ENCODE measurements at regions not wholly inside any gene's neighbourhood (a gene's known extent, or its start where the extent isn't known, plus 50 kb on each side); places are given as distances from the start of the nearest gene placed in this dataset.
"Not testable (repeated sequence)": the region's sequence is repeated elsewhere in the genome, so short reads cannot be mapped to it uniquely, and the experiment has no call there.

GRCh38 chr1:87969040-87969439, 640.4 kb downstream of the LMO4 start:
- in situ Hi-C loops (cut with HindIII; ENCODE audit: low sequenced_read_pairs): no loop called here

DNA sequence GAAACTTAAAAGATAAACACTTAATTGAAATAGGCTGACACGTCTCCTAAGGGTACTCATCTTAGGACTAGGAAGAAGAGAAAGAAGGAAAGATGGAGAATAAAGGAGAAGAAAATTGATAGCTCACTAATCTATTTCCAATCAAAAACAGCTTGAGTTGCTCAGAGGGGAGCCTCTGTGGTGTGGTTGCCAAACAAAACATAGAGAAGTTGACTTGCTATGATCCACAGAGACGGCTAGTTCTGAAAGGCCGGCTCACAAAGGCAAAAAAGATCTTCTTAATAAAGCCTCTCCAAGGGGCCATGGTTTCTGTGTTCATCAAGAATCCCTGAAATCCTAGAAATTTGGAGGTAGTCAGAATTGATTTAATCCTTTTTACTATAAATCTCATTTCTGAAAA, 644.1 kb downstream of the LMO4 start:
- in situ Hi-C loops (cut with HindIII; ENCODE audit: low sequenced_read_pairs): no loop called here

GRCh38 chr1:87973896-87974295, 645.2 kb downstream of the LMO4 start:
- in situ Hi-C loops (cut with HindIII; ENCODE audit: low sequenced_read_pairs): no loop called here

DNA sequence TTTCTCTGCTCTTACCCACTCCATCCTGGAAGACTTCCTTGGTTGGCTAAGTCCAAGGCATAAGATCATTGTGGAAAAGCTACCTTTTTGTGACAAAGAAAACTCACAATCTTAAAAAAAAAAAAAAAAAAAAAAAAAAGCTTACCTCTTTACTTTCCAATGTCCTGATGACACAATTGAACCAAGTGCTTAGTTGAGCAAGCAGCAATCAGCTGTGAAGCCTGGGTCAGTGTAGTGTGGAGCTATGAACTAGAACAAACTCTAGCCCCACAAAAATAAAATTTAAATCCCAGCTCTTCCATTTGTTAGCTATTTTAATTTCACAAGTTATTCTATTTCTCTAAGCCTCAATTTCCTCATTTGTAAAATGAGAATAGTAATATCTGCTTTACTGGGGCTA, 647.6 kb downstream of the LMO4 start:
- in situ Hi-C loops (cut with HindIII; ENCODE audit: low sequenced_read_pairs): no loop called here

- in situ Hi-C loops (cut with HindIII; ENCODE audit: low sequenced_read_pairs): no loop called here
Observed at GRCh38 chr1:87977145-87977544, 648.5 kb downstream of the LMO4 start.

DNA sequence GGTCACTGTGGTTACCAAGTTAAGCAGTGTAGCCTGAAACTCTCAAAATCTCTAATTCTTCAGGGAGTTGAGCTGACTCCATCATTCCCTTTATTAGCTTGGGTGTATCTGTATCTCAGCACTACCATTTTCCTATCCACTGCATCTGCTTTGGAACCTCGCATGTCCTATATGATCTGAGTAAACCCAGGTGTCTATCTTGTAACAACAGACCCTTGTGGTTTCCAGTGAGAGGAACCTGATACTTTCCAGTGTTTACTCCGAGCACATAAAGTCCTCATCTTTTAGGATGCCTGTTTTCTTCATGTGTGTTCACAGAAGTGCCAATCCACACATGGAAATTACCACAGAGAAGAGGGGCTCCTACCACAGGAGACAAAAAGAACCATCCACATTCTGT, 650.4 kb downstream of the LMO4 start:
- in situ Hi-C loops (cut with HindIII; ENCODE audit: low sequenced_read_pairs): no loop called here

DNA sequence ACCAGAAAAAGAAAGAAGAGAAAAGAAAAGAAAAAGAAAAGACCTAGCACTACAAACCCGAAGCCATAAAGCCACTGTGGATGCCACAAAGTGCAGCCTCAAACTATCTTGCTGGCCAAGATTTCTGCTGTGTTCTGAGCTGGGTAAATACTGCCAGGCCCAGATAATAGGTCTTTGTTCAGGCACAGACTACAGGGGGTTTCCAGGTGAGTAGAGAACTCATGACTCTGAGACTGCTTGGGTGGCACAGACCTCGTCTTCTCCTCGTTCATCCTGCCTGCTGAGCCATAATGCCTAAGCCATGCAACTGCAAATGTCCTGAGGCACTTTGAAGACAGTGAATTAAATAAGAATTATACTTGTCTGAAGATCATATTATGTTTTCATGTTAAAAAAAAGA, 651.8 kb downstream of the LMO4 start:
- in situ Hi-C loops (cut with HindIII; ENCODE audit: low sequenced_read_pairs): no loop called here

DNA sequence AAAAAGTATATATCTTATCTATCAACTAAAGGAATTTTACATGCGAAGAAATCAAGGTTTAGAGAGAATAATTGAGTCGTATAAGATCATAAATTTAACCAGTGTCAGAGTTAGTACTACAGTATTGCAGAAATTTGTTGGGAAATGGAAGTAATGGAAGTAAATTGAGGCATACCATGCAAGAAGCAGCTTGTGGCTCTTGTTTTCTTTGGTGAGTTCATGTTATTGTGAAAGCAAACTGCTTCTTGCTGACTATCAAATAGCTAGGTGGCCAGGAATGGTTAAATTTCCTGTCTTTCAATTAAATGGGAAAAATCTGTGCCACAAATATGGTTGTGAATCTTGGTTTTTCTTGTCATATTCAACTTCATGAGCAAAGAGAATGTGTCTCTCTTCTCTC, 652.7 kb downstream of the LMO4 start:
- in situ Hi-C loops (cut with HindIII; ENCODE audit: low sequenced_read_pairs): no loop called here

DNA sequence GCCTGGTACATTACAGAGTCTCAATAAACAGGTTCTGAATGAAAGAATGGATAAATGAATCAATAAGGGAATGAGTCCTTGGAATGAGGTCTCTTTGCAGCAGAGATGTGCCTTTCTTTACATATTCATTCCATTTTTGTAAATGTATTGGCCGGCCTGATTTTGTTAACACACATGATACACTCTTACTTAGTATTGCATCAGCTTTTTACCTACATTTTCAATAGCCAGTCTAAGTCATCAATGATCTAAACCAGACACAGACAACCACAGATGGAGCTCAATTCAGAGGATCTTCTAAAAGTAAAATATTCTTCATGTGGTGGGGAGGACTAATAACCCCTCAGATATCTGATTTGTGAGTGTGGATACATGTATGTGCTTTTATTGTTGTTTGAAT, 653.1 kb downstream of the LMO4 start:
- in situ Hi-C loops (cut with HindIII; ENCODE audit: low sequenced_read_pairs): no loop called here

DNA sequence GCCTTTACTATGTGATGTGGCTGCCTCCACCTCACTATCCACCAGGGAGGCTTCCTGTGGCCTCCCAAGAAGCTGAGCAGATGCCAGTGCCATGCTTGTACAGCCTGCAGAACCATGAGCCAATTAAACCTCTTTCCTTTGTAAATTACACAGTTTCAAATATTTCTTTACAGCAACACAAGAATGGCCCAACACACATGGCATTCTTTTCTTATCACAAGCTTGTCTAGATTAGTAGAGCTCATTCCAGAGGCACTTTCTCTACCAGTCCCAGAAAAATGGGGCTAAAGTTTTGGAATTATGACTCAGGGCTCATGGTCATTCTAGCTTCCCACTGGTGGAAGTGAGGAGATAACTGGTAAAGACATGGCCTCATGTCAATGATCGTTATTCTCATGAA, 655.2 kb downstream of the LMO4 start:
- in situ Hi-C loops (cut with HindIII; ENCODE audit: low sequenced_read_pairs): no loop called here

- in situ Hi-C loops (cut with HindIII; ENCODE audit: low sequenced_read_pairs): no loop called here
Observed at GRCh38 chr1:87985071-87985470, 656.4 kb downstream of the LMO4 start.

DNA sequence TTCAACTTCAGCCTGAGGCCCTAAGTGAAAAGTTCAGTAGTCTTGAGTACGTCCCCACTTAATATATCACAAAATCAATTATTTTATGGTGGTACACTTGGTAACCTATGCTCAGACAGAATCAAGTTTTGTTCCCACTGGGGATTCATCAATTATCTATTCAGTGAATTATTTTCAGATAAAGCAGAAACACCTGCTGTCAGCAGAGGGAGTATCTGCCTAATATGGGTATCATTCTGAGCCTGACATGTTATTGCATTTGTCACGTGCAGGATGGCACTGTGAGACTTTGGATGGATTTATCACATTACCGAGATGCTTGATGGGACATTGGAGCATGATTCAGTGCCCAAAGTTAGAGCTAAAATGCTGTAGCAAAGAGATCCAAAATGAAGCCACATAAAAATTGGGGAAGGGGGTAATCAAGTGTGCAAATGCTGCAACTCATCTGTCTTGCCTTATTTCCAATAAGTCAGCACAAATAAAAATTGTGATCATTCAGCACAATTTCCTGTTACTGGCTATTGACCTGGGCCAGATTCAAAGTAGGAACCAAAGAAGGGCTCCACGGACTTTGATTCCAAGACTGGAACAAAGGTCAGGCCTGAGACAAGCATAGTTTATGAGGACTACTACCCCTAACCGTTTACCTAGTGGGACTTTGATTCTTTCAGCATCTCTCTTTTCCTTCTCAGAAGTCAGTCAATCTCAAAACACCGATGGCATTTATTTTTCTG, 657.6 kb downstream of the LMO4 start:
- in situ Hi-C loops (cut with HindIII; ENCODE audit: low sequenced_read_pairs): no loop called here

DNA sequence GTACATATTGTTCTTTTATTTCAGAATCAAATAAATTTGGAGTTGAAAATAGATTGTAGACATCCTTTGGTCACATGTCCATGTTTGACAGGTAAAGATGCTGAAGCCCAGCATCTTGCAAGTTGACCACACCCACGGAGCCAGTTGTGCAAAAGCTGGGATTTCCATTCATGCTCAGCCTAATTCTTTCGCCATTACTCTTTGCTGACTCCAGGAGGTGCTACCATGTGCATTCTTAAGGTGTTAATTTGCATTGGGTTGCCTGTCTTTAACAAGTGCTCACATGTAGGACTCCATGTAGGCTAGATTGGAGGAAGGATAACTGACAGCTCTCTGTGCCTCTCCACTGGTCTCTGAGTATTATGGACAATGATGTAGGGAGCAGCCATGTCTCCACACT, 660.7 kb downstream of the LMO4 start:
- in situ Hi-C loops (cut with HindIII; ENCODE audit: low sequenced_read_pairs): no loop called here

- in situ Hi-C loops (cut with HindIII; ENCODE audit: low sequenced_read_pairs): not testable (repeated sequence)
Observed at GRCh38 chr1:87992536-87992935, 663.9 kb downstream of the LMO4 start.

- in situ Hi-C loops (cut with HindIII; ENCODE audit: low sequenced_read_pairs): no loop called here
Observed at GRCh38 chr1:87993051-87993450, 664.4 kb downstream of the LMO4 start.

- in situ Hi-C loops (cut with HindIII; ENCODE audit: low sequenced_read_pairs): no loop called here
Observed at GRCh38 chr1:87999852-88000251, 671.2 kb downstream of the LMO4 start.

- in situ Hi-C loops (cut with HindIII; ENCODE audit: low sequenced_read_pairs): no loop called here
Observed at GRCh38 chr1:88001460-88001859, 672.8 kb downstream of the LMO4 start.

DNA sequence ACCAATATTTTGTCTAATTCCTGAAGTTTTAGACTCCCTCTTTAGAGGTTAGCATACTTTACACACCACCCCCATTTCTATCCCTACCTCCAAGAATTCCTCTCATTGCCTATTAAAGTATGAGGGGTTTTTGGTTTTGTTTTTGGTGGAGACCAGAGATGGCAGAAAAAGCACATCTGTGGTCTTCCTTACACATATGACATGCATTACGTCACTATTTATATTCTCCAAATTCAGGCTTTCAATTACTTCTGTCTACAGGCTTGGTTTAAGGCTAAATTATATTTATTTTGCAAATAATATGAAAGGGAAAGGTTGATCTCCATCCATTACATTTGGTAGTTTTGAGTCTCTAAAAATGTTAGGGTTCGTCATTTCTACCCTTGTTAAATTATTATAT, 674.6 kb downstream of the LMO4 start:
- in situ Hi-C loops (cut with HindIII; ENCODE audit: low sequenced_read_pairs): no loop called here

DNA sequence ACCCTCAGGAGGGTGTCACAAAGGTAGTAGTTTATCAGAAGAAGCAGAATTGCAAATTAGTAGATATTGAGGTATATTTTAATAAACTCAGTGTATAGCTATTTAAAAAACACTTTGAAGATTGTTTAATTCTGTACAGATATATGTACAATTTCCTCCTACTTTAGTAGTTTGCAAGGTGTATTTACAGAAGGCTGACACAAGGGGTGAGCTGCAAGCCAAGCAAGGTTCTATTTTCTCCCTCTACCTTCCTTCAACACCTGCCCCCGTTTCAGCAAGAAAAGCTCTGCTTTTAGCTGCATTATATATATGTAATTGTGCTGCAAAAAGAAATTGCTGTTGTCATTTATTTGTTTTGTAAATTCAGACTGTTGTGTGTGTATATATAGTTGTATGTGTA, 674.2 kb upstream of the PKN2 start:
- in situ Hi-C loops (cut with HindIII; ENCODE audit: low sequenced_read_pairs): no loop called here

DNA sequence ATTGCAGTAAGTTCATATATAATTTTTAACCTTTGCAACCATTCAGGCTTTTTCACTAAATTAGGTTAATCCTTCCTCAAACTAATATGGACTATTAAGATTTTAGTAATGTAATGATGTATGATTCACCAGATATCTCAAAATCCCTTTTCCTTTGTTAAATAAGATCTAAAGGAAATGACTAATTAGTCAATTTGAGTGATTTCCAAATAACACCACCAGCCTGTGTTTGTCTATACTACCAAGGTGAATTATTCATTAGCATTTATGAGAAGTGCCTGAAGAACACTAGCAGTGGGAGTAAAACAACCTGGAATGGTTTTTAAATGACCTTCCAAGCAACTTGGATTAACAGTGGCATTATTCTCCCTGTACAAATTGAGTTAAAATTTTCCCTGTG, 670.6 kb upstream of the PKN2 start:
- in situ Hi-C loops (cut with HindIII; ENCODE audit: low sequenced_read_pairs): no loop called here

- in situ Hi-C loops (cut with HindIII; ENCODE audit: low sequenced_read_pairs): no loop called here
Observed at GRCh38 chr1:88014131-88014530, 669.9 kb upstream of the PKN2 start.

DNA sequence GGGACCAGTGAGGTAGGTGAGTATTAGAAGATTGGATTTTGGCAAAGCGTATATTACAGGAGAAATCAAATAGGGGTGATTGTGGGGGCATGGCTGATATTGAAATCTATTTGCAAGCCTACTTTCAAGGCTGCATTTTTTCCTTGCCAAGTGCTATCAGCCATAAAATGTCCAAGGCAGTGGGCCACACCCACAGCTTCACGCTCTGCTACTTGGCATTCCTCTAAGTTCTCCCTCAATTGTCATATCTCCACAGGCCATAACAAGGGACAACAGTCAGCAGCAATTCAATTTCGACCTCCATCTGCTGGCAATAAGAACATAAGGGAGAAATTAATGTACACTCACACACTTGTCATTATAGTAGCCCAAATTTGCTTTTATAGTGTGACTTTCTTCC, 667.1 kb upstream of the PKN2 start:
- in situ Hi-C loops (cut with HindIII; ENCODE audit: low sequenced_read_pairs): no loop called here

DNA sequence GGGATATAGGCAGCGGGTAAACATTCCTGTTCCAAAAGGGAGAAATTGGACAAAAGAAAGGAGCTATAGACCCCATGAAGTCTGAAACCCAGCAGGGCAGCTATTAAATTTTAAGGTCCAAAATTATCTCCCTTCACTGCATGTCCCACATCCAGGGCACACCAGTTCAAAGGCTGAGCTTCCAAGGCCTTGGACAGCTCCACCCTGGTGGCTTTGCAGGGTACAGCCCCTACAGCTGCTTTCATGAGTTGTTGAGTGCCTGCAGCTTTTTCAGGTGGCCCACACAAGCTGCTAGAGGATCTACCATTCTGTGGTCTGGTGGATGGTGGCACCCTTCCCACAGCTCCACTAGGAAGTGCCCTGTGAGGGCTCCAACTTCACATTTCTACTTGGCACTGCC, 662.5 kb upstream of the PKN2 start:
- in situ Hi-C loops (cut with HindIII; ENCODE audit: low sequenced_read_pairs): no loop called here

Measured in endothelial cell of hepatic sinusoid (primary cell).